HG02610 (cell line): ENCODE measurements at regions not wholly inside any gene's neighbourhood (a gene's known extent, or its start where the extent isn't known, plus 50 kb on each side); places are given as distances from the start of the nearest gene placed in this dataset.

Experiments used
- ATAC-seq: cut with Tn5 transposase; IDR thresholded peaks from one replicate; pipeline ENCODE4 v1.9.1; 2021; ENCODE audit warnings: mild to moderate bottlenecking, moderate library complexity; ENCODE audit not compliant: unreplicated experiment

GRCh38 chr7:13518738-13519137 is 470.7 kb downstream of the ETV1 start:
- ATAC-seq: no peak

- no peak for ATAC-seq
Measured at GRCh38 chr7:13524076-13524475, 465.4 kb downstream of the ETV1 start.

GRCh38 chr7:13532028-13532753 is 457.3 kb downstream of the ETV1 start:
- no peak for ATAC-seq

GRCh38 chr7:13538669-13539068 is 450.8 kb downstream of the ETV1 start:
- no peak for ATAC-seq

- no peak for ATAC-seq
Measured at GRCh38 chr7:13540429-13540828, 449.0 kb downstream of the ETV1 start.

DNA sequence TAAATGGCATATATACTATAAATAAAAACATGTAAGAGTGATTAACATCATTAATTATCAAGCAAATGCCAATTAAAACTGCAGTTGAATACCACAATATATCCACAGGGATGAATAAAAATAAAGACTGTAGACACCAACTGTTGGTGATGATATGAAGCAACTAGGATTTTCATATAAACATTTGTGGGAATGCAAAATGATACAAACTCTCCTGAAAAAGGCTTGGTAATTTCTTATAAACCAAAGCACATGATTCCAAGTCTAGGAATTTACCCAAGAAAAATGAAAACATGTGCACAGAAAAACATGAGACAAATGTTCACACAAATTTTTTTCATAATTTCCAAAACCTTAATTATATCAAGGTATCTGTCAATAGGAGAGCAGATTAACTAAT is 448.1 kb downstream of the ETV1 start:
- no peak for ATAC-seq

GRCh38 chr7:13542451-13542850 is 447.0 kb downstream of the ETV1 start:
- ATAC-seq: no peak

DNA sequence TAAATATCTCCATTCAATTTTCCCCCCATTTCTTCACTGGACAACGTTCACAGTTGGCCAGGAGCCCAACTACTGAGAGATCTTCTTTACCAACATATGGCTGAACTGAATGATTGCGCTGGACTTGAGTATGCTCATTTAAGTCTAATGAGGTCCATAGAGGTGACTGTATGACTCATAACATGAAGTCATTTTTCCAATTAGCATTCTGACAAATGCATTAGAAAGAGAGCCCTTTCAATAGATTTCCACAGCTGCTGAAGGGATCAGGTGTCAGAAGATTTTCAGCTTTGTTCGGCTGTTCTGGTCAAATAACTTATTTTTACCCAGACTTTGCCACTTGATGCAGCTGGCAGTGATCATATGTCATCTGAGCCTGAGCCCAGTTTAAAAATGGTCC is 438.0 kb downstream of the ETV1 start:
- ATAC-seq: no peak

DNA sequence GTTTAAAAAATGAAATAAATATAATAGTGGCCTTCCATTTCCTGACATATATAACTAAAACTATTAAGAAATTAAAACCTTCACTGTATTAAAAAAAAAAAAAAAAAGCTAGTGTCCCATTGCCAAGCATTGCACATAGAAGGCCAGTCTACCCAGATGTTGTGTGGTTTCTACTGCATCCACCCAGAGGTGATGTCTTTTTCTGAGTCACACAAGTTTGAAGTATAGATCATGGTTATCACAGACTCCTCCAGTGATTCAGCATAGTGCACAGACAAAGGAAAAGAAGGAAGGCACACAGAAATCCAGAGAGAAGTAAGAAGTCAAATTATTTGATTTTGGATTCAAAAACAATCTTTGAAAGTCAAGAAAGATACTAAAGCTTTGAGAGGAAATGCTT is 429.0 kb downstream of the ETV1 start:
- ATAC-seq: no peak

DNA sequence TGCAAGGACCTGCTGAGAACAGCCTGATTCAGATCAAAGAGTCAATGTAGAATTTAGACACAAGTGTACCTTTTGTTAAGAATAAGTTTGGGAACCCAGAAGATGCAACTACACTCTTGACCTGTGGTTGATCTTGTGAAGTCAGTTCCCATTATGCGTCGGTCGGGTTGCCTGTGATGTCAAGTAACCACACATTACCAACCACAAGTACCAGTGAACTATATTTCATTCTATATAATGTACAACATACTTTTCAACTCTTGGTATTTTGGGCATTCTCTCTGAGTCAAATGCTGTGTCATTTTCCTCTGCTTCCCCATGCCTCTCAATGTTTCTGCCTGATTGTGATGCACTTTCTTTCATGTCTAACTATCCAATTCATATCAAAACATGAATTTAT is 426.2 kb downstream of the ETV1 start:
- no peak for ATAC-seq

DNA sequence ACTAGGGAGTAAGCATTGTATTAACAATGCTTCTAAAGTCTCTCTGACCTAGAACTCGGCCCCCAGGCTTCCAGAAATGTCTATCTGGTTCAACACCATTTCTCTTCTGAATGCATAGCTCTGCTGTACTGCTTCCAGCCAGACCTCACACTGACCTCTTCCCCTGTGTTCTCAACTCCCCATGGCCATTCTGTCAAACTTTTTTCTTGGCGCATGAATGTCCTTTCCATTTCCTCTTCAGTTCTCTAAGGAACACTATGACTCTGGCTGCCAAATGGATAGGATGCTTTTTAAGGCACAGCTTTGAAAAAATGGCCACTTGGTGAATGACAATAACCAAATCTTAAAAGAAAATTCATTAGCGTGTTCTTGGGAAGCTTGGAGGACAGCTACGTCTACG is 425.8 kb downstream of the ETV1 start:
- ATAC-seq: no peak

DNA sequence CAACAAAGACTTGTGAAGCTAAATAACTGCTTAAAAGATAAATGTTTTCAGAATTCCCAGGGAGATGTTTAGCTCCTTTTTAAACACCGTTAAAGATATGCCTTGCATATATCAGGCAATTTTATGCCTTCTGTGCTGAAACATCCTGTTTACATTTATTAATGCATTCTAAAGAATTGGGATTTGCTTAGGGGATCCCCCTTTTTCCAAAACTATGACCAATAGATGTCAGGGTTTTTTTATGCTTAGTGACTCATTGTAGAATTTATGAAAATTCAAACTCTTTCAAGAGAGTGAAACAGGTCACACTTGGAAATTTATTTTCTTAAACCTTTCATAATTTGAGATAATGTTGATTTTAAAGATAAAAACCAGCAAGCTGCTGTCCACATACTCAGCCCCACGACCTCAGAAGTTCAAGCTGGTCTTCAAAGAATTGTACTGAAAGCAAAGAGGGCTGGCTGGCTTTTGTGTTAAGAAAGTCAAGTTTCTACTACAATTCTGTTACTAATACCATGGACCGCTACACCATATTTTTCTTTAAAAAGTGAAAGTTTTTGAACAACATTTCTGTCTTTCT is 411.8 kb downstream of the ETV1 start:
- no peak for ATAC-seq

- ATAC-seq: no peak
Measured at GRCh38 chr7:13578294-13578693, 411.2 kb downstream of the ETV1 start.

DNA sequence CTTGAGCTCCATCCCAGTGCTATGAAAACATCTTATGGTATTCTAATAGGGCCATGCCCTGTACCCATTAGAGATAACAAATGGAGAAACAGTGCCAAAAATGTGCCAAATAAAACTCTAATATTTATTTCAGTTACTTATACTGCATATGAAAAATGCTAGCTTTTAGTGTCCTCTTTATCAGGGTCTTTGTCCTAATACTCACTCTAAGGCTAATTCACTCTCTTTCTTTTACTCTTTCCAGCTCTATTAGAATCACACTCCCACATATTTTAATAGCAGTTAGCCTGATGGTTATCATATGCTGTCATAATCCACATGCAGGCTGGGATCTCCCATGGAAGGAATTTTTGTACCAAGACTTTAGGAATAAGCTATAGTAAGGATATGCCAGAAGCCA is 408.4 kb downstream of the ETV1 start:
- no peak for ATAC-seq

- ATAC-seq: no peak
Measured at GRCh38 chr7:13593854-13594253, 395.6 kb downstream of the ETV1 start.

DNA sequence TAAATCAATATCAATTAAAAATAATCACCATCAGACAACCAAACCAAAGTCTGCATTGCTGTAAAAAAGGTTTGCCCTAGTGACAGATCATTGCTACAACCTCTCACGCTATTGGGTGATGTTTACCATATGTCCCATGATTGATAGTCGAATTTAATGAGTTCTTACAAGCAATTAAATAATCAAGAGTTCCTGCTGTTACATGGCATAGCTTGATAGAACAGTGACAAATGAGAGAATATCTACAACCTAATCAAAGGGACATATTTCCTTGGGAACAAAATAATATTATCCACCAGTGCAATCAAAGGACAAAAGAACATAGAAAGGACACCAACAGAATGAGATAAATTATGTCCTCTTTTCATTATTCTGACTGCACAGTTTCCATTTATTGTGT is 387.4 kb downstream of the ETV1 start:
- no peak for ATAC-seq

DNA sequence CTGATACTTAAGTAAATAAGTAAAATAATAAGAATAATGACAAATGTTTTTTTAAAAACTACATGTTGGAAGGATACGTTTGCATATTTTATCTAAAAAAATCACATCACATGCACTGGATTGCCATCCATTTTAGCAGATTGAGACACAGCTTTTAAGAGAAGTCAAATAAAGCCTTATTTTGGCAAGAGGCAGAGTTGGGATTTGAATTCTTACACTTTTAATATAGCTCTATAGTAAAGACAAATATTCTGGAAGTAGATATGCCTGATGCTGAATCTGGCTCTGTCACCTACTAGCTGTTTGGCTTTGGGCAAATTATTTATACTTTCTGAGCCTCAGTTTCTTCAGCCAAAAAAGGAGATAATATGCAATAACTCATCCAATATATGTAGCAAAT is 386.4 kb downstream of the ETV1 start:
- ATAC-seq: no peak

DNA sequence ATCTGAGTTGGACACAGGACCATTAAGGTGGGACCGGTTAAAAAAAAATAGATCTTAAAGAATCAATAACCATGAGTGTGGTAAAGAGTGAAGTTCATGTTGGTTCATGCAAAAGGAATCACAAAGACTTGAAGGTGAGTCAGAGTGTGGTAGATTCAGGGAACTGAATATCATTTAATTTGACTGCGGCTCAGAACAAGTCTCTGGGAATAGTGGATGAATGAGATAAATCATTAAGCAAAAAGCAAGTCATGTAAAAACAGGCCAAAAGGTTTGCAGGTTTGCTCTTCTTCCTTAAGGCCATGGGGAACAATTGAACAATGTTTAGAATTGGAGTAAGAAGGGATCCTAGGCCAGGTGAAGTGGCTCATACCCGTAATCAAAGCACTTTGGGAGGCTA is 385.8 kb downstream of the ETV1 start:
- ATAC-seq: no peak

DNA sequence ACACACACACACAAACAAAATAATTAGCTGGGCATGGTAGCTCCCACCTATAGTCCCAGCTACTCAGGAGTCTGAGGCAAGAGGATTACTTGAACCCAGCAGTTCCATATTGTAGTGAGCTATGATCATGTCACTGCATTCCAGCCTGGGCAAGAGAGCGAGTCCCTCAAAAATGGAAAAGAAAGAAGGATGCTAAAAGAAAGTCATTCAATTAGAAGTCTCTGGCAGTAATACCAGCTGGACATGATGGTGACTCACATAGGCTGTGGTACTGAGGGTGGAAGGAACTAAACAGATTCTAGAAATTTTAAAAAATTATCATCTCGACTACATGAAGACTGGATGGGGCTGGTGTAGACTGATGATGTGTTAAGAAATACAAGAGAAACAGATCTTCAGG is 385.3 kb downstream of the ETV1 start:
- no peak for ATAC-seq

- no peak for ATAC-seq
Measured at GRCh38 chr7:13610372-13610771, 379.1 kb downstream of the ETV1 start.

DNA sequence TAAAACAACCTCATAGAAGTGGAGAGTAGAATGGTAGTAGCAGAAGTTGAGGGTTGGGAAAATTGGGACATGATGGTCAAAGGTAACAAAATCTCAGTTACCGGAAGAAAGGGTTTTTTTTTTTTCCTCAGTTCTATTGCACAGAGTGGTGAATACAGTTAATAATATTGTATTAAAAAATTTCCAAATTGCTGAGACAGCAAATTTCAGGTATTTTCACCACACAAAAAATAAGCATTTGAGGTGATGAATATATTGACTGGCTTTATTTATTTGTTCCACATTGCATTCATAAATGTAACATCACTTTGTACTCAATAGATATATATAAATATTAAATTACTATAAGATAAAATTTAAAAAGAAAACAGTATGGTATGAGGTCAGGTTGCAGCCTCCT is 373.8 kb downstream of the ETV1 start:
- no peak for ATAC-seq

DNA sequence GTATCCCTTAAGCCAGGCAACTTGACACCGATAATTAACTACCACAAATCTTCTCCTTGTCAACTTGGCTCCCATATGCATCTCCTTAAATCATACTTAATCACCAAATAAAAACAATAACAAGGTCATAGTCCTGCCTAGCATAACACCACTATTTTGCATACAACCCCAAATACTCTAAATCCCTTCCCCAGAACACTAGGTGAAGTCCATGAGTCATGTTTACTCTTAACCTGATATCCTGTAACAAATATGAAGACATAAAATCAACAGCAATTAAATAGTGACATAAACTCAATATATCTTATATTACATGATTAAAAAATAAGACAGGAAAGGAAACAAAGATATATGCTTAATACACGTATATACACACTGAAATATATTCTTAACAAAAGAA is 362.0 kb downstream of the ETV1 start:
- ATAC-seq: no peak
